Liver (tissue), 7 donors: ENCODE measurements at regions not wholly inside any gene's neighbourhood (a gene's known extent, or its start where the extent isn't known, plus 50 kb on each side); places are given as distances from the start of the nearest gene placed in this dataset.

Experiments
- DNase-seq: peaks from one replicate; pipeline ENCODE4 v3.0.0-alpha.2; 2017; ENCODE audit warnings: low spot score
- H3K27ac ChIP-seq, 2 donors: one replicate each; pipeline ENCODE4 v1.7.0; 2013; ENCODE audit warnings: inconsistent platforms in 2 of 2, low read length in 2 of 2, control low read depth in 1 of 2, low read depth in 1 of 2, mild to moderate bottlenecking in 1 of 2
- H3K27me3 ChIP-seq, 4 donors: one replicate each; pipeline versions ENCODE4 v1.6.1 to v1.7.0; 2013; ENCODE audit warnings: low read length in 3 of 4, inconsistent platforms in 1 of 4, mild to moderate bottlenecking in 1 of 4, moderate library complexity in 1 of 4; ENCODE audit not compliant: control insufficient read depth in 4 of 4, insufficient read depth in 4 of 4
- H3K36me3 ChIP-seq, 4 donors: one replicate each; pipeline versions ENCODE4 v1.6.1 to v1.7.0; 2013; ENCODE audit warnings: low read length in 3 of 4, mild to moderate bottlenecking in 3 of 4, low read depth in 1 of 4, moderate library complexity in 1 of 4; ENCODE audit not compliant: control insufficient read depth in 4 of 4, insufficient read depth in 3 of 4
- H3K4me1 ChIP-seq, 4 donors: one replicate each; pipeline versions ENCODE4 v1.6.1 to v1.7.0; 2013; ENCODE audit warnings: low read length in 3 of 4, mild to moderate bottlenecking in 3 of 4, moderate library complexity in 1 of 4; ENCODE audit not compliant: control insufficient read depth in 4 of 4, insufficient read depth in 4 of 4
- H3K4me3 ChIP-seq, 3 donors: one replicate each; pipeline versions ENCODE4 v1.6.1 to v1.7.0; 2013; ENCODE audit warnings: low read length in 3 of 3, control low read depth in 1 of 3, low read depth in 1 of 3, mild to moderate bottlenecking in 1 of 3
- H3K9ac ChIP-seq, 2 donors: one replicate each; pipeline ENCODE4 v1.7.0; 2013; ENCODE audit warnings: low read length in 2 of 2, mild to moderate bottlenecking in 2 of 2, moderate library complexity in 2 of 2, control low read depth in 1 of 2, low read depth in 1 of 2
- H3K9me3 ChIP-seq, 4 donors: one replicate each; pipeline versions ENCODE4 v1.6.1 to v1.7.0; 2013; ENCODE audit warnings: low read length in 3 of 4; ENCODE audit not compliant: control insufficient read depth in 4 of 4
- ATF3 ChIP-seq: IDR thresholded peaks from 2 replicates; pipeline ENCODE4 v1.6.1; 2016; ENCODE audit warnings: antibody characterized with exemption
- EGR1 ChIP-seq, 2 donors: IDR thresholded peaks; 2 replicates each; pipeline ENCODE4 v1.6.1; 2016 to 2018; ENCODE audit warnings: antibody characterized with exemption in 2 of 2, low read depth in 2 of 2
- FOXA1 ChIP-seq: IDR thresholded peaks from 2 replicates; pipeline ENCODE4 v1.6.1; 2016; ENCODE audit warnings: antibody characterized with exemption
- FOXA2 ChIP-seq: IDR thresholded peaks from 2 replicates; pipeline ENCODE4 v1.6.1; 2016; ENCODE audit warnings: antibody characterized with exemption
- GABPA ChIP-seq, 2 donors: IDR thresholded peaks in 1 of 2; conservative IDR thresholded peaks in 1 of 2; 2 replicates each; pipeline ENCODE4 v1.6.1; 2016; ENCODE audit warnings: antibody characterized with exemption in 2 of 2, mild to moderate bottlenecking in 1 of 2, moderate library complexity in 1 of 2
- HNF4A ChIP-seq, 2 donors: conservative IDR thresholded peaks; 2 replicates each; pipeline ENCODE4 v1.6.1; 2016; ENCODE audit warnings: antibody characterized with exemption in 2 of 2, mild to moderate bottlenecking in 2 of 2
- HNF4G ChIP-seq: IDR thresholded peaks from 2 replicates; pipeline ENCODE4 v1.6.1; 2016; ENCODE audit warnings: antibody characterized with exemption
- JUND ChIP-seq, 2 donors: IDR thresholded peaks; 2 replicates each; pipeline ENCODE4 v1.6.1; 2016; ENCODE audit warnings: antibody characterized with exemption in 2 of 2
- NR2F2 ChIP-seq: IDR thresholded peaks from 2 replicates; pipeline ENCODE4 v1.6.1; 2016; ENCODE audit warnings: antibody characterized with exemption
- RAD21 ChIP-seq, 2 donors: IDR thresholded peaks; 2 replicates each; pipeline ENCODE4 v1.6.1; 2016; ENCODE audit warnings: antibody characterized with exemption in 2 of 2, mild to moderate bottlenecking in 2 of 2
- REST ChIP-seq: IDR thresholded peaks from 2 replicates; pipeline ENCODE4 v1.6.1; 2016; ENCODE audit warnings: antibody characterized with exemption, mild to moderate bottlenecking
- RXRA ChIP-seq, 2 donors: IDR thresholded peaks; 2 replicates each; pipeline ENCODE4 v1.6.1; 2017 to 2018; ENCODE audit warnings: antibody characterized with exemption in 2 of 2, mild to moderate bottlenecking in 1 of 2
- SP1 ChIP-seq: IDR thresholded peaks from 2 replicates; pipeline ENCODE4 v1.6.1; 2018; ENCODE audit warnings: antibody characterized with exemption, mild to moderate bottlenecking
- TAF1 ChIP-seq: conservative IDR thresholded peaks from 2 replicates; pipeline ENCODE4 v1.6.1; 2016; ENCODE audit warnings: antibody characterized with exemption, mild to moderate bottlenecking
- ZBTB33 ChIP-seq: IDR thresholded peaks from 2 replicates; pipeline ENCODE4 v1.6.1; 2016; ENCODE audit warnings: antibody characterized with exemption
- WGBS: extraction: QIAGEN DNeasy Blood & Tissue Kit; methylation state at CpG from one replicate; pipeline ENCODE4 v1.1.7; 2013; 5-methylcytosine and 5-hydroxymethylcytosine counted together
- donor health status: healthy.
- donor health status: healthy.
- donor health status: healthy.
- donor health status: healthy.

GRCh38 chr2:66050392-66050791 lies 384.5 kb upstream of the MEIS1 start:
- Histone ChIP-seq H3K9me3 (no peaks in the 10 kb centered on the region), H3K4me1 (no peaks in the 10 kb centered on the region), H3K9ac (no peak overlapping the region), H3K27me3 (no peaks in the 10 kb centered on the region), H3K4me3 (no peak overlapping the region), H3K27ac (no peak overlapping the region), H3K36me3 (no peaks in the 10 kb centered on the region)
- DNase-seq = no peak
- TF ChIP-seq RAD21 (IDR thresholded peaks at IDR 0.05) (peak in 1 of 2 donors; percentile 60), FOXA2 (no peak), HNF4A (conservative IDR thresholded peaks at IDR 0.05) (no peak), FOXA1 (no peak), NR2F2 (peak; percentile 44), ZBTB33 (no peak)
- WGBS = 23% methylated on average over 5 of the region's 5 CpGs

- no peak overlapping the region for H3K27ac ChIP-seq
- TF ChIP-seq FOXA2 = no peak
- TF ChIP-seq GABPA (IDR thresholded peaks at IDR 0.05 in 1 of 2, conservative IDR thresholded peaks at IDR 0.05 in 1 of 2) = no peak
- no peak for TF ChIP-seq JUND (IDR thresholded peaks at IDR 0.05)
- no peak for TF ChIP-seq RXRA (IDR thresholded peaks at IDR 0.05)
- TF ChIP-seq FOXA1 = no peak
- TF ChIP-seq SP1 = no peak
- TF ChIP-seq EGR1 (IDR thresholded peaks at IDR 0.05; ENCODE audit: low read depth in 2 of 2) = no peak
- no peak for TF ChIP-seq NR2F2
- no peak for TF ChIP-seq ZBTB33
- TF ChIP-seq ATF3 = no peak
- TF ChIP-seq RAD21 (IDR thresholded peaks at IDR 0.05) = no peak
- TF ChIP-seq HNF4G = no peak
- no peak for TF ChIP-seq TAF1
- TF ChIP-seq REST = no peak
- DNase-seq = no peak
- no peak overlapping the region for H3K4me3 ChIP-seq
- H3K4me1 ChIP-seq = no peaks in the 10 kb centered on the region
- 95% methylated on average over 3 of the region's 3 CpGs for WGBS
- H3K36me3 ChIP-seq = no peaks in the 10 kb centered on the region
- H3K9ac ChIP-seq = no peak overlapping the region
- H3K27me3 ChIP-seq = no peaks in the 10 kb centered on the region
- H3K9me3 ChIP-seq = no peaks in the 10 kb centered on the region
Observed at GRCh38 chr2:66048667-66049066, 386.3 kb upstream of the MEIS1 start.
